Amygdala (tissue), 56 donors: ENCODE measurements at regions not wholly inside any gene's neighbourhood (a gene's known extent, or its start where the extent isn't known, plus 50 kb on each side); places are given as distances from the start of the nearest gene placed in this dataset.
"Not testable (repeated sequence)": the region's sequence is repeated elsewhere in the genome, so short reads cannot be mapped to it uniquely, and the experiment has no call there.

ENCODE experiments used
- DNase-seq, 56 donors: peaks; one replicate each; lab custom pipeline; 2025; lab: John Stamatoyannopoulos, UW

- no peak for DNase-seq
Measured at GRCh38 chr2:168300460-168300859, 53.1 kb upstream of the STK39 start.

GRCh38 chr2:168304024-168304681 is 56.8 kb upstream of the STK39 start:
- no peak for DNase-seq

- no peak for DNase-seq
Measured at GRCh38 chr2:168307379-168307778, 60.0 kb upstream of the STK39 start.

GRCh38 chr2:168310580-168310979 is 63.2 kb upstream of the STK39 start:
- no peak for DNase-seq

GRCh38 chr2:168311261-168311910 is 64.0 kb upstream of the STK39 start:
- no peak for DNase-seq

- no peak for DNase-seq
Measured at GRCh38 chr2:168312036-168312822, 64.8 kb upstream of the STK39 start.

- DNase-seq, result no peak
Measured at GRCh38 chr2:168314236-168314635, 66.8 kb upstream of the STK39 start.

- DNase-seq, result no peak
Measured at GRCh38 chr2:168315331-168316072, 68.1 kb upstream of the STK39 start.

- DNase-seq, result no peak
Measured at GRCh38 chr2:168316073-168316440, 68.7 kb upstream of the STK39 start.

- no peak for DNase-seq
Measured at GRCh38 chr2:168317282-168317681, 69.9 kb upstream of the STK39 start.

- DNase-seq, result no peak
Measured at GRCh38 chr2:168320267-168320666, 72.9 kb upstream of the STK39 start.

GRCh38 chr2:168322325-168323007 is 75.1 kb upstream of the STK39 start:
- DNase-seq, result no peak

- no peak for DNase-seq
Measured at GRCh38 chr2:168323529-168324021, 76.2 kb upstream of the STK39 start.

- DNase-seq, result no peak
Measured at GRCh38 chr2:168326572-168326971, 79.2 kb upstream of the STK39 start.

- DNase-seq, result no peak
Measured at GRCh38 chr2:168327328-168327727, 79.9 kb upstream of the STK39 start.

GRCh38 chr2:168328421-168328820 is 81.0 kb upstream of the STK39 start:
- no peak for DNase-seq

GRCh38 chr2:168330624-168331423 is 83.4 kb upstream of the STK39 start:
- DNase-seq, result no peak

GRCh38 chr2:168335254-168335653 is 87.9 kb upstream of the STK39 start:
- DNase-seq, result not testable (repeated sequence)

GRCh38 chr2:168336786-168337388 is 89.5 kb upstream of the STK39 start:
- DNase-seq, result no peak
